GM12878 (cell line): ENCODE measurements at regions not wholly inside any gene's neighbourhood (a gene's known extent, or its start where the extent isn't known, plus 50 kb on each side); places are given as distances from the start of the nearest gene placed in this dataset.

Source experiments
- BRCA1 ChIP-seq: IDR thresholded peaks from 2 replicates; pipeline ENCODE4 v1.6.1; 2011; ENCODE audit warnings: low read depth, low read length, improper control_type of control experiment
- KAT2A ChIP-seq: conservative IDR thresholded peaks from 2 replicates; pipeline ENCODE4 v1.6.1; 2011; ENCODE audit warnings: low read depth, low read length; ENCODE audit not compliant: control insufficient read depth
- SUZ12 ChIP-seq: fragments of 200-600 bp; sonication (generic); IDR thresholded peaks from one replicate; pipeline ENCODE4 v1.6.1; 2018; ENCODE audit warnings: antibody characterized with exemption, mild to moderate bottlenecking; ENCODE audit not compliant: unreplicated experiment
- TF ChIP-seq, protein P1 (sequence below): fragments of 450-650 bp; formaldehyde crosslinking; IDR thresholded peaks from 2 replicates; pipeline ENCODE4 v1.5.0; 2022; ENCODE audit warnings: mild to moderate bottlenecking, missing genetic modification characterization
- TF ChIP-seq, protein P2 (sequence below): fragments of 450-650 bp; conservative IDR thresholded peaks from 2 replicates; pipeline ENCODE4 v1.6.1; 2017; ENCODE audit warnings: mild to moderate bottlenecking, moderate library complexity
- TF ChIP-seq, protein P3 (sequence below): IDR thresholded peaks from 2 replicates; pipeline ENCODE4 v1.6.1; 2012; ENCODE audit warnings: low read depth, low read length, improper control_type of control experiment

DNA sequence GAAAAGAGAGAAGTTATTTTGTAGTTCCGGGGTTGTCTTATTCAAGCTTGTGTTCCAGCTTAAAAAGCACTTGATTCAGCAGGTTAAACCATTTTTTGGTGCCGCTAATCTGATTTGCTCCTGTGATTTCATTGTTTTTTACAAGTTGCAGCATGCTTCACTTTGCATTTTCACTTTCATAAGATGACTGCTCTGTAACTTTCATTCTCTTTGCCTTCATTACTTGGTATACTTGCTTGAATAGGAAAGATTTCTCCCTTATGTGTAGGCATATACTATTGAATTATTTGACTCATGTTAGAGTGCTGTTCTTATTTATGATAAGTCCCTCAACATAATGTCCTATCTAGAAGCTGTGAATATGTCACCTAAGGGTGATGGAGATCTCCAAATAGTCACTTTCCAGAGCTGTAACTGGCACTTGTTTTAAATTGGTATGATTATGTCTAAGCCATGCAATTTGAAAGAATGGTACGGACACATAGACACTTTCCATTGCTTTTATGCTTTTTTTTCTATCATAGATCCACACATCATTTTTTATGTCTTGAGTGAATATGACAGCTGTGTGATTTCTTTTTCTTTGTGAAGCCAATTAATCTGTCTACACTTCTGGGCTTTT is 254.5 kb downstream of the DSEL start (continued):
- TF ChIP-seq, protein P1, sequence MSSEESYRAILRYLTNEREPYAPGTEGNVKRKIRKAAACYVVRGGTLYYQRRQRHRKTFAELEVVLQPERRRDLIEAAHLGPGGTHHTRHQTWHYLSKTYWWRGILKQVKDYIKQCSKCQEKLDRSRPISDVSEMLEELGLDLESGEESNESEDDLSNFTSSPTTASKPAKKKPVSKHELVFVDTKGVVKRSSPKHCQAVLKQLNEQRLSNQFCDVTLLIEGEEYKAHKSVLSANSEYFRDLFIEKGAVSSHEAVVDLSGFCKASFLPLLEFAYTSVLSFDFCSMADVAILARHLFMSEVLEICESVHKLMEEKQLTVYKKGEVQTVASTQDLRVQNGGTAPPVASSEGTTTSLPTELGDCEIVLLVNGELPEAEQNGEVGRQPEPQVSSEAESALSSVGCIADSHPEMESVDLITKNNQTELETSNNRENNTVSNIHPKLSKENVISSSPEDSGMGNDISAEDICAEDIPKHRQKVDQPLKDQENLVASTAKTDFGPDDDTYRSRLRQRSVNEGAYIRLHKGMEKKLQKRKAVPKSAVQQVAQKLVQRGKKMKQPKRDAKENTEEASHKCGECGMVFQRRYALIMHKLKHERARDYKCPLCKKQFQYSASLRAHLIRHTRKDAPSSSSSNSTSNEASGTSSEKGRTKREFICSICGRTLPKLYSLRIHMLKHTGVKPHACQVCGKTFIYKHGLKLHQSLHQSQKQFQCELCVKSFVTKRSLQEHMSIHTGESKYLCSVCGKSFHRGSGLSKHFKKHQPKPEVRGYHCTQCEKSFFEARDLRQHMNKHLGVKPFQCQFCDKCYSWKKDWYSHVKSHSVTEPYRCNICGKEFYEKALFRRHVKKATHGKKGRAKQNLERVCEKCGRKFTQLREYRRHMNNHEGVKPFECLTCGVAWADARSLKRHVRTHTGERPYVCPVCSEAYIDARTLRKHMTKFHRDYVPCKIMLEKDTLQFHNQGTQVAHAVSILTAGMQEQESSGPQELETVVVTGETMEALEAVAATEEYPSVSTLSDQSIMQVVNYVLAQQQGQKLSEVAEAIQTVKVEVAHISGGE (CRISPR knock-in tag): no peak
- TF ChIP-seq, protein P2, sequence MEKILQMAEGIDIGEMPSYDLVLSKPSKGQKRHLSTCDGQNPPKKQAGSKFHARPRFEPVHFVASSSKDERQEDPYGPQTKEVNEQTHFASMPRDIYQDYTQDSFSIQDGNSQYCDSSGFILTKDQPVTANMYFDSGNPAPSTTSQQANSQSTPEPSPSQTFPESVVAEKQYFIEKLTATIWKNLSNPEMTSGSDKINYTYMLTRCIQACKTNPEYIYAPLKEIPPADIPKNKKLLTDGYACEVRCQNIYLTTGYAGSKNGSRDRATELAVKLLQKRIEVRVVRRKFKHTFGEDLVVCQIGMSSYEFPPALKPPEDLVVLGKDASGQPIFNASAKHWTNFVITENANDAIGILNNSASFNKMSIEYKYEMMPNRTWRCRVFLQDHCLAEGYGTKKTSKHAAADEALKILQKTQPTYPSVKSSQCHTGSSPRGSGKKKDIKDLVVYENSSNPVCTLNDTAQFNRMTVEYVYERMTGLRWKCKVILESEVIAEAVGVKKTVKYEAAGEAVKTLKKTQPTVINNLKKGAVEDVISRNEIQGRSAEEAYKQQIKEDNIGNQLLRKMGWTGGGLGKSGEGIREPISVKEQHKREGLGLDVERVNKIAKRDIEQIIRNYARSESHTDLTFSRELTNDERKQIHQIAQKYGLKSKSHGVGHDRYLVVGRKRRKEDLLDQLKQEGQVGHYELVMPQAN: no peak
- TF ChIP-seq SUZ12 (no peak), KAT2A (no peak), BRCA1 (no peak)
- TF ChIP-seq, protein P3, sequence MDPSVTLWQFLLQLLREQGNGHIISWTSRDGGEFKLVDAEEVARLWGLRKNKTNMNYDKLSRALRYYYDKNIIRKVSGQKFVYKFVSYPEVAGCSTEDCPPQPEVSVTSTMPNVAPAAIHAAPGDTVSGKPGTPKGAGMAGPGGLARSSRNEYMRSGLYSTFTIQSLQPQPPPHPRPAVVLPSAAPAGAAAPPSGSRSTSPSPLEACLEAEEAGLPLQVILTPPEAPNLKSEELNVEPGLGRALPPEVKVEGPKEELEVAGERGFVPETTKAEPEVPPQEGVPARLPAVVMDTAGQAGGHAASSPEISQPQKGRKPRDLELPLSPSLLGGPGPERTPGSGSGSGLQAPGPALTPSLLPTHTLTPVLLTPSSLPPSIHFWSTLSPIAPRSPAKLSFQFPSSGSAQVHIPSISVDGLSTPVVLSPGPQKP: no peak
- TF ChIP-seq, all 136 proteins: peak for 0
